KMS-11 (cell line): ENCODE measurements at regions not wholly inside any gene's neighbourhood (a gene's known extent, or its start where the extent isn't known, plus 50 kb on each side); places are given as distances from the start of the nearest gene placed in this dataset.

Experiments used
- H2AFZ ChIP-seq: fragments of 200-600 bp; sonication (generic); 2 replicates; pipeline ENCODE4 v1.6.1; 2016; ENCODE audit warnings: antibody characterized with exemption, mixed run types, low read depth
- H3K27ac ChIP-seq: fragments of 200-600 bp; sonication (generic); 2 replicates; pipeline ENCODE4 v1.6.1; 2016; ENCODE audit warnings: mild to moderate bottlenecking, mixed run types
- H3K27me3 ChIP-seq: fragments of 200-600 bp; sonication (generic); 2 replicates; pipeline ENCODE4 v1.6.1; 2017; ENCODE audit warnings: mild to moderate bottlenecking, low read depth, mixed run types, moderate library complexity; ENCODE audit not compliant: insufficient read depth
- H3K36me3 ChIP-seq: fragments of 200-600 bp; sonication (generic); 2 replicates; pipeline ENCODE4 v1.6.1; 2017; ENCODE audit warnings: mild to moderate bottlenecking, mixed run types; ENCODE audit not compliant: insufficient read depth
- H3K4me1 ChIP-seq: fragments of 200-600 bp; sonication (generic); 2 replicates; pipeline ENCODE4 v1.6.1; 2016; ENCODE audit warnings: mild to moderate bottlenecking, low read depth, mixed run types; ENCODE audit not compliant: poor library complexity, severe bottlenecking
- H3K4me2 ChIP-seq: fragments of 200-600 bp; sonication (generic); 2 replicates; pipeline ENCODE4 v1.7.0; 2016; ENCODE audit warnings: mild to moderate bottlenecking, mixed run types
- H3K4me3 ChIP-seq: fragments of 200-600 bp; sonication (generic); IDR thresholded peaks from 2 replicates; pipeline ENCODE4 v1.6.1; 2017; ENCODE audit warnings: low read depth, low read length, mixed read lengths; ENCODE audit not compliant: insufficient read depth
- H3K79me2 ChIP-seq: fragments of 200-600 bp; sonication (generic); 2 replicates; pipeline ENCODE4 v1.6.1; 2016; ENCODE audit warnings: low read depth, mixed run types; ENCODE audit not compliant: insufficient read depth
- H3K9ac ChIP-seq: fragments of 200-600 bp; sonication (generic); 2 replicates; pipeline ENCODE4 v1.6.1; 2016; ENCODE audit warnings: mild to moderate bottlenecking, mixed run types
- H4K20me1 ChIP-seq: fragments of 200-600 bp; sonication (generic); 2 replicates; pipeline ENCODE4 v1.6.1; 2016; ENCODE audit warnings: mild to moderate bottlenecking, mixed run types; ENCODE audit not compliant: insufficient read depth
- CTCF ChIP-seq: fragments of 200-600 bp; sonication (generic); conservative IDR thresholded peaks from 2 replicates; pipeline ENCODE4 v1.6.1; 2017; ENCODE audit warnings: low read depth, mild to moderate bottlenecking, antibody characterized with exemption, low read length, moderate library complexity, mixed read lengths

GRCh38 chr6:16063580-16063979 lies 65.3 kb upstream of the MYLIP start:
- Histone ChIP-seq H3K4me1 (no peaks in the 10 kb centered on the region), H2AFZ (no peak overlapping the region), H3K79me2 (no peaks in the 10 kb centered on the region), H3K27me3 (no peaks in the 10 kb centered on the region), H4K20me1 (no peaks in the 10 kb centered on the region), H3K4me2 (no peak overlapping the region), H3K36me3 (no peaks in the 10 kb centered on the region), H3K4me3 (no peak overlapping the region), H3K9ac (no peak overlapping the region), H3K27ac (no peak overlapping the region)
- no peak for TF ChIP-seq CTCF

- no peaks in the 10 kb centered on the region for H3K36me3 ChIP-seq
- H3K27me3 ChIP-seq: no peaks in the 10 kb centered on the region
- H2AFZ ChIP-seq: no peak overlapping the region
- no peaks in the 10 kb centered on the region for H3K4me1 ChIP-seq
- H3K9ac ChIP-seq: no peak overlapping the region
- H3K4me2 ChIP-seq: no peak overlapping the region
- no peaks in the 10 kb centered on the region for H4K20me1 ChIP-seq
- no peak overlapping the region for H3K27ac ChIP-seq
- H3K79me2 ChIP-seq: no peaks in the 10 kb centered on the region
- TF ChIP-seq CTCF: no peak
- no peak overlapping the region for H3K4me3 ChIP-seq
Observed at GRCh38 chr6:16061818-16062217, 67.1 kb upstream of the MYLIP start.

- no peak for TF ChIP-seq CTCF
- H3K27me3 ChIP-seq: no peaks in the 10 kb centered on the region
- H3K36me3 ChIP-seq: no peaks in the 10 kb centered on the region
- no peak overlapping the region for H3K27ac ChIP-seq
- no peaks in the 10 kb centered on the region for H3K79me2 ChIP-seq
- H3K4me1 ChIP-seq: no peaks in the 10 kb centered on the region
- no peak overlapping the region for H3K4me3 ChIP-seq
- H3K4me2 ChIP-seq: no peak overlapping the region
- no peak overlapping the region for H3K9ac ChIP-seq
- no peak overlapping the region for H2AFZ ChIP-seq
- no peaks in the 10 kb centered on the region for H4K20me1 ChIP-seq
Observed at GRCh38 chr6:16060039-16060438, 68.8 kb upstream of the MYLIP start.

GRCh38 chr6:16059496-16059895 lies 69.4 kb upstream of the MYLIP start:
- H2AFZ ChIP-seq: no peak overlapping the region
- no peaks in the 10 kb centered on the region for H3K79me2 ChIP-seq
- H3K27ac ChIP-seq: no peak overlapping the region
- no peak overlapping the region for H3K4me2 ChIP-seq
- H3K4me1 ChIP-seq: no peaks in the 10 kb centered on the region
- no peaks in the 10 kb centered on the region for H3K36me3 ChIP-seq
- H3K9ac ChIP-seq: no peak overlapping the region
- H3K27me3 ChIP-seq: no peaks in the 10 kb centered on the region
- no peak for TF ChIP-seq CTCF
- no peak overlapping the region for H3K4me3 ChIP-seq
- H4K20me1 ChIP-seq: no peaks in the 10 kb centered on the region

GRCh38 chr6:16058929-16059345 lies 69.9 kb upstream of the MYLIP start:
- Histone ChIP-seq H4K20me1 (no peaks in the 10 kb centered on the region), H3K4me2 (no peak overlapping the region), H2AFZ (no peak overlapping the region), H3K36me3 (no peaks in the 10 kb centered on the region), H3K27me3 (no peaks in the 10 kb centered on the region), H3K27ac (no peak overlapping the region), H3K79me2 (no peaks in the 10 kb centered on the region), H3K9ac (no peak overlapping the region), H3K4me1 (no peaks in the 10 kb centered on the region), H3K4me3 (no peak overlapping the region)
- TF ChIP-seq CTCF: no peak
